ENCODE measurements at regions not wholly inside any gene's neighbourhood (a gene's known extent, or its start where the extent isn't known, plus 50 kb on each side); places are given as distances from the start of the nearest gene placed in this dataset.
"Not testable (repeated sequence)": the region's sequence is repeated elsewhere in the genome, so short reads cannot be mapped to it uniquely, and the experiment has no call there.

GRCh38 chr14:53217316-53217994 is 64.3 kb upstream of the DDHD1 start:
- peak; percentile 31 to 89 (median 52) for DNase-seq

DNA sequence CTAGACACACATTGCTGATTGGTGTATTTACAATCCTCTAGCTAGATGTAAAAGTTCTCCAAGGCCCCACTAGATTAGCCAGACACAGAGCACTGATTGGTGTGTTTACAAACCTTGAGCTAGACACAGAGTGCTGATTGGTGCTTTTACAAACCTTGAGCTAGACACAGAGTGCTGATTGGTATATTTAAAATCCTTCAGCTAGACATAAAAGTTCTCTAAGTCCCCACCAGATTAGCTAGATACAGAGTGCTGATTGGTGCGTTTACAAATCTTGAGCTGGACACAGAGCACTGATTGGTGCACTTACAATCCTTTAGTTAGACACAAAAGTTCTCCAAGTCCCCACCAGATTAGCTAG is 63.8 kb upstream of the DDHD1 start:
- not testable (repeated sequence) for DNase-seq

DNA sequence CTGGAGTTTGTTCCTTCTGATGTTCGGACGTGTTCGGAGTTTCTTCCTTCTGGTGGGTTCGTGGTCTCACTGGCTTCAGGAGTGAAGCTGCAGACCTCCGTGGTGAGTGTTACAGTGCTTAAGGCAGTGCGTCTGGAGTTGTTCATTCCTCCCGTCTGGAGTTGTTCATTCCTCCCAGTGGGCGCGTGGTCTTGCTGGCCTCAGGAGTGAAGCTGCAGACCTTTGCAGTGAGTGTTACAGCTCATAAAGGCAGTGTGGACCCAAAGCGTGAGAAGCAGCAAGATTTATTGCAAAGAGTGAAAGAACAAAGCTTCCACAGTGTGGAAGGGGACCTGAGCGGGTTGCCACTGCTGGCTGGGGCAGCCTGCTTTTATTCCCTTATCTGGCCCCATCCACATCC is 63.4 kb upstream of the DDHD1 start:
- not testable (repeated sequence) for DNase-seq

- DNase-seq = no peak
These were observed 62.0 kb upstream of the DDHD1 start for GRCh38 chr14:53215101-53215500.

DNA sequence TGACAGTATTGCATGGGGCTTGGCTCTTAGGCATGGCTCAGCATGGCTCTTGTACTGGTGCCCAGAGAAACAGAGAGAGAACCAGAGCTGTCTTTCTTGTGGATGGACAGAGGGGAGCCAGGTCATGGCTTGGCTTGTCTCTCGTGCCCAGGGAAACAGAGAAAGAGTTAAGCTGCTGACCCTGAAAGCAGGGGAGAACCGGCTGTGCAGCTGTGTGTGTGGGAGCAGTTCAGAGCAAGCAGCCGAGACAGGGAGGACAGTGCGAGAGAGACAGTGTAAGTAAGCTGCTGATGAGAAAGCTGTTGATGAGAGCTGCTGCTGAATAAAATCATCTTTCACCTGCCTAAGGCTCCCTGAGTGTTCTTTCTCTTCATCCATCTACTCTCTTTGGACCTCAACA is 61.3 kb upstream of the DDHD1 start:
- DNase-seq = no peak

DNA sequence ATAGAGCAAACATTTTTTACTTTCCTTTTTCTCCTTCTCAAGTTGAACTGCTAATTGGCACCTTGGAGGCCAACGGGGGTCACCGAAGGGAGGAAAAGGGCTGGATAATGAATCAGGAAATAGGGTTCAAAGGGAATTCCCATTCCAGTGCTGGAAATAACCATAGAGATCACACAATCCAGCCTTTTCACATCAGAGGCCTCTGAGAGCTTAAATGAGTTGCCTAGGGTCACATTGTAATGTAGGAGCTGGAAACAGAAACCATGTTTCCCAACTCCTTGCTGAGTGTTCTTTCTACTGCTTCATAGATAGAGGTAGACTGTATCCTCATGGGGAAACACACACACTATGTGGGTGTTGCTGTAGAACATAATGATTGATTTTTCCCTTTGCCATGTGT is 60.6 kb upstream of the DDHD1 start:
- no peak for DNase-seq

GRCh38 chr14:53209370-53209769 is 56.2 kb upstream of the DDHD1 start:
- no peak for DNase-seq
